Lower leg skin (tissue), 4 donors: ENCODE measurements at regions not wholly inside any gene's neighbourhood (a gene's known extent, or its start where the extent isn't known, plus 50 kb on each side); places are given as distances from the start of the nearest gene placed in this dataset.

ENCODE experiments used
- DNase-seq, 2 donors: peaks; one replicate each; pipeline ENCODE4 v3.0.0-alpha.2; 2019; ENCODE audit warnings: low spot score in 2 of 2
- H3K4me3 ChIP-seq: fragments of 200-600 bp; sonication (generic); 2 replicates; pipeline ENCODE4 v1.5.1; 2017; ENCODE audit warnings: mild to moderate bottlenecking, low read depth; ENCODE audit not compliant: poor library complexity, severe bottlenecking
- CTCF ChIP-seq, 3 donors: fragments of 450-650 bp; IDR thresholded peaks; one replicate each; pipeline ENCODE4 v1.5.1; 2016; ENCODE audit warnings: antibody characterized with exemption in 3 of 3, mild to moderate bottlenecking in 3 of 3, moderate library complexity in 2 of 3
- POLR2A ChIP-seq, 2 donors: fragments of 450-650 bp; IDR thresholded peaks; one replicate each; pipeline ENCODE4 v1.6.1; 2016 to 2017; ENCODE audit warnings: antibody characterized with exemption in 2 of 2, mild to moderate bottlenecking in 1 of 2, moderate library complexity in 1 of 2
- WGBS, 2 donors: methylation state at CpG; one replicate each; pipeline ENCODE4 v1.1.5; 2018; 5-methylcytosine and 5-hydroxymethylcytosine counted together
- intact Hi-C: fragments of 100-400 bp; cut with DNase I; formaldehyde crosslinking; loops from one replicate; pipeline ENCODE4 v1.15.0; 2023; ENCODE audit warnings: low total_unique reads

DNA sequence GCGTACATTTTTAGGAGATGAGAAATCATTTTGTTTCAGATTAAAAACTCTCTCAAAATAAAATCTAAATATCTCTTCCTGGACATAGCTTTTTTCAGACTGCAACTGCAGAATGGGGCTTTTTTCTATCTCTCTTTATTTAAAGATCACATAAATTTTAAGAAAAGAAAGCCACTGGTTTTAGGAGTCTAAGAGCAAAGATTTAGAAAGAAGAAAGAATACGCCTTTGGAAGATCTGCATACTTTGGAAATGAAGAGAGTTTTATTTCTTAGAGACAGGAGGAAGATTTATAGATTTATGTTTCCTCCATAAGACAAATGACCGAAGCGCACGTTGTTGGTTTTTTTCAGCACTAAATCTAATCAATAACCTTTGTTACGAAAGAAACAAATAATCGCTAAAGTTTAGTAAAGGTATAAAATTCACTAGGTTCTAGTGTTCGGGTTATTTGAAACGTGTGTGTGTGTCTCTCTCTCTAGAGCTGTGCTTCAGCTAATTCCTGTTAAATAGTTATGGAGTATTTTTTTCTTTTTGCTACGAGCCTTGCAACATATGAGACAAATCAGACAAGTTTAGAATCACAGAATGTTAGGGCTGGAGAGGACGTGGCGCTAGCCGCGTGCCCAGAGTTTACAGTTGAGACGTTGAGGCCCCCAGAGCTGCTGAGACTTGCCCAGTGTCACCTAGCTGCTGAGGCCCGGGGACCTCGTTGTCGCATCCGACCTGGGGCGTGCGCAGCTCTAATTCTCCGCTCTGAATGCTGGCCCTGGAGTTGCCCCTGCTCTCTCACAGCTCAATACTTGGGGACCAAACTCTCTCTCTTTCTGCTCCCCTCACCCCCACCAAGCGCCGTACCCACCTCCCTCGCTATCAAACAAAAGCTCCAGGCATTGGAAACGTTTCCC, 69.9 kb downstream of the CTAGE1 start:
- H3K4me3 ChIP-seq, result no peak overlapping the region
- intact Hi-C loops, result no loop called here
- TF ChIP-seq POLR2A (IDR thresholded peaks at IDR 0.05), result no peak
- no peak for TF ChIP-seq CTCF (IDR thresholded peaks at IDR 0.05)
- 29 to 32% methylated on average over 25 to 26 of the region's 26 CpGs for WGBS, 2 donors
- no peak for DNase-seq

GRCh38 chr18:22346953-22347605, 70.6 kb downstream of the CTAGE1 start:
- no peak for DNase-seq
- intact Hi-C loops, result no loop called here
- 57 to 67% methylated on average over 15 of the region's 15 CpGs for WGBS, 2 donors

DNA sequence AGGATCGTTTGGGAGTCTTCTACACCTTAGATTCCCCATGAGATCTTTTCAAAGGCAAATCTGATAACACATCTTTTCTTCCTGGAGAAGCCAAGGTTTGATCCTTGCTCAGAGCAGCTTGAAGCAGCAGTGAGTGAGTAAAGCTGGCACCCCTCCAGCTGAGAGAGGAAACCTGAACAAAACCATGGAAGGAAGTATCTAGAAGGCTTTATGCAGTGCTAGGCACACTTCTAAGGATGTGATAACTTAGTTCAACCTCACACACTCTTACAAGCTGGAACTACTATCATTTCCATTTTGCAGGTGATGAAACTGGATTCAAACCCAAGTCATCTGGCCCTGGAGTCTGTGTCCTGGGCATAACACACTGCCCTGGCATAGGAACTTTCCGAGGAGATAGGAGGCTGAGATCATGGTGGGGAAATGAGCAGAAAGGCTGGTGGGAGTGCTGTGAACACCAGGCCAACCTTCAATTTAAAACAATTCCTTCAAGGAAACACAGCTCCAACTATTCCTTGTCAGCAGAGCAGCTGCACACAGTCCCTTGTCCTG, 71.2 kb downstream of the CTAGE1 start:
- intact Hi-C loops, result no loop called here
- TF ChIP-seq POLR2A (IDR thresholded peaks at IDR 0.05) (no peak), CTCF (IDR thresholded peaks at IDR 0.05) (no peak)
- H3K4me3 ChIP-seq, result no peak overlapping the region
- no peak for DNase-seq
- 58 to 60% methylated on average over 2 of the region's 2 CpGs for WGBS, 2 donors

More at GRCh38 chr18:22346953-22347605, 70.6 kb downstream of the CTAGE1 start:
- H3K4me3 ChIP-seq, result no peak overlapping the region
- no peak for TF ChIP-seq CTCF (IDR thresholded peaks at IDR 0.05)
- TF ChIP-seq POLR2A (IDR thresholded peaks at IDR 0.05), result no peak

- no peak overlapping the region for H3K4me3 ChIP-seq
- 33 to 39% methylated on average over 2 of the region's 2 CpGs for WGBS, 2 donors
- intact Hi-C loops, result no loop called here
- DNase-seq, result no peak
- TF ChIP-seq CTCF (IDR thresholded peaks at IDR 0.05) (no peak), POLR2A (IDR thresholded peaks at IDR 0.05) (no peak)
Measured at GRCh38 chr18:22345718-22346117, 72.0 kb downstream of the CTAGE1 start.

DNA sequence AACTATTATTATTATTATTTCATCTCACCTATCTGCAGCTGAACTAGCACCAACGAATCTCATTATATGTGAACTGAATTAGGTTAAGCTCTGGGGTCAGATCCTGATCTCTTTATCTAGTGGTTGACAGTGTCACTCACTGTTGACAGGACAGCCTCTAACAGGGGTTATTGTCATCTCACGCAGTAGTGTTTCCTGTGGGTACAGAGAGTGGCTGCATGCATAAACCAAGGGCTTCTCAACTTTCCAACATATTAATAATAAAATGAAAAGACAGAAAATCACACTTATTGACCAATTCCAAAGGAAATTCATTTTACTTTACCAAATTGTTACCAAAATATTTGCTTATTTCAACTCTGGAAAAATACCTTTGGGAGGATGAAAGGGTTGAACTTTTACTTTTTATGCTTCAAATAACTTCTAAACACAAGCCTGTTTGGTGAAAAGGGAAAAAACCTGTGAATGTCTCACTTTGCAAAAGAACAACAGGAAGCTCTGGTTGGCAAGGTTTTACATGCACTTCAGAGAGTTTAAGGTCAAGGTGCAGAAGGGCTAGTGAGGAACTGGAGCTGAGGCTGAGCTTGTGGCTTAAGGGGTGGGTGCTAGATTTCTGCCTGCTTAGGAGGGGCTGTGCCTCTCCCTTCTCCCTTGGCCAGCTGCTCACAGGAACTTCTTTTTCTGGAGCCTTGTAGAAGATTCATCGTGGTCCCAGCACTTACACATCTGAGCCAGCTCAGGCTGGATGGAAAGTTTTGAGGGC, 72.6 kb downstream of the CTAGE1 start:
- 57 to 62% methylated on average over 3 of the region's 3 CpGs for WGBS, 2 donors
- no peak overlapping the region for H3K4me3 ChIP-seq
- TF ChIP-seq CTCF (IDR thresholded peaks at IDR 0.05), result no peak
- TF ChIP-seq POLR2A (IDR thresholded peaks at IDR 0.05), result no peak
- intact Hi-C loops, result no loop called here
- DNase-seq, result no peak
